GM23338 (cell line): ENCODE measurements at regions not wholly inside any gene's neighbourhood (a gene's known extent, or its start where the extent isn't known, plus 50 kb on each side); places are given as distances from the start of the nearest gene placed in this dataset.

Experiments used
- ATAC-seq: fragments of 200-7000 bp; cut with Tn5 transposase; 3 replicates; pipeline ENCODE4 v1.9.1; 2020
- DNase-seq: peaks from one replicate; pipeline ENCODE4 v3.0.0-alpha.2; 2015; ENCODE audit warnings: low spot score
- H2AFZ ChIP-seq: fragments of 200-600 bp; sonication (generic); 2 replicates; pipeline ENCODE4 v1.8.0; 2016; ENCODE audit warnings: antibody characterized with exemption, mild to moderate bottlenecking, moderate library complexity
- H3F3A ChIP-seq: fragments of 200-600 bp; sonication (generic); replicated peaks from 2 replicates; pipeline ENCODE4 v1.8.0; 2017; ENCODE audit warnings: antibody characterized with exemption, mixed run types, low read depth
- H3K27ac ChIP-seq: fragments of 200-600 bp; sonication (generic); 2 replicates; pipeline ENCODE4 v1.6.1; 2016; ENCODE audit warnings: low read depth
- H3K27me3 ChIP-seq: fragments of 200-600 bp; sonication (generic); 2 replicates; pipeline ENCODE4 v1.8.0; 2016; ENCODE audit warnings: mild to moderate bottlenecking, mixed run types, moderate library complexity; ENCODE audit not compliant: insufficient read depth
- H3K36me3 ChIP-seq: fragments of 200-600 bp; sonication (generic); 2 replicates; pipeline ENCODE4 v1.8.0; 2016; ENCODE audit warnings: mild to moderate bottlenecking; ENCODE audit not compliant: insufficient read depth
- H3K4me1 ChIP-seq: fragments of 200-600 bp; sonication (generic); 2 replicates; pipeline ENCODE4 v1.8.0; 2016; ENCODE audit warnings: mild to moderate bottlenecking, moderate library complexity; ENCODE audit not compliant: insufficient read depth
- H3K4me2 ChIP-seq: fragments of 200-600 bp; sonication (generic); 2 replicates; pipeline ENCODE4 v1.7.1; 2017; ENCODE audit warnings: mixed run types
- H3K4me3 ChIP-seq: fragments of 200-600 bp; sonication (generic); 2 replicates; pipeline ENCODE4 v1.6.1; 2016; ENCODE audit warnings: mixed run types
- H3K79me2 ChIP-seq: fragments of 200-600 bp; sonication (generic); replicated peaks from 2 replicates; pipeline ENCODE4 v1.8.0; 2017; ENCODE audit warnings: mild to moderate bottlenecking; ENCODE audit not compliant: insufficient read depth
- H3K9me2 ChIP-seq: fragments of 200-600 bp; sonication (generic); 2 replicates; pipeline ENCODE4 v1.8.0; 2017; ENCODE audit not compliant: insufficient read depth
- H4K20me1 ChIP-seq: fragments of 200-600 bp; sonication (generic); replicated peaks from 2 replicates; pipeline ENCODE4 v1.8.0; 2017; ENCODE audit warnings: mild to moderate bottlenecking; ENCODE audit not compliant: insufficient read depth
- H3K27ac Mint-ChIP-seq: 2 replicates; pipeline ENCODE4 v1.8.0; 2020; ENCODE audit warnings: inconsistent platforms, mild to moderate bottlenecking, moderate library complexity, mixed read lengths
- H3K27me3 Mint-ChIP-seq: 3 replicates; pipeline ENCODE4 v1.8.0; 2022; ENCODE audit warnings: low read depth, mild to moderate bottlenecking, moderate library complexity, mixed read lengths, inconsistent platforms; ENCODE audit not compliant: insufficient read depth, poor library complexity
- H3K36me3 Mint-ChIP-seq: 3 replicates; pipeline ENCODE4 v1.8.0; 2021; ENCODE audit warnings: low read depth, mild to moderate bottlenecking, inconsistent platforms, moderate library complexity, mixed read lengths
- H3K4me1 Mint-ChIP-seq: 3 replicates; pipeline ENCODE4 v1.8.0; 2020; ENCODE audit warnings: mild to moderate bottlenecking, inconsistent platforms, mixed read lengths
- H3K4me3 Mint-ChIP-seq: 3 replicates; pipeline ENCODE4 v1.8.0; 2021; ENCODE audit warnings: moderate library complexity, mild to moderate bottlenecking, inconsistent platforms, mixed read lengths
- H3K9me3 Mint-ChIP-seq: 3 replicates; pipeline ENCODE4 v1.8.0; 2020; ENCODE audit warnings: moderate library complexity, mild to moderate bottlenecking, inconsistent platforms, mixed read lengths
- CREB1 ChIP-seq: fragments of 250-450 bp; sonication (Bioruptor Pico); IDR thresholded peaks from 2 replicates; pipeline ENCODE4 v1.5.0; 2020; ENCODE audit warnings: low read depth, mild to moderate bottlenecking, moderate library complexity
- CTCF ChIP-seq, 2 experiments: fragments of 200-600 bp in 1 of 2; sonication (generic) in 1 of 2; conservative IDR thresholded peaks; 2 replicates each; pipeline versions ENCODE4 v1.5.1 to v1.6.1; 2016 to 2017; ENCODE audit warnings: antibody characterized with exemption in 2 of 2, low read depth in 2 of 2, mild to moderate bottlenecking in 2 of 2, moderate library complexity in 1 of 2
- ETS1 ChIP-seq: IDR thresholded peaks from 2 replicates; pipeline ENCODE4 v1.6.1; 2016; ENCODE audit warnings: antibody characterized with exemption
- EZH2 ChIP-seq: fragments of 200-600 bp; sonication (generic); IDR thresholded peaks from one replicate; pipeline ENCODE4 v1.8.0; 2017; ENCODE audit warnings: antibody characterized with exemption, mild to moderate bottlenecking, low read depth; ENCODE audit not compliant: unreplicated experiment
- EZH2phosphoT487 ChIP-seq: fragments of 200-600 bp; sonication (generic); IDR thresholded peaks from one replicate; pipeline ENCODE4 v1.8.1; 2018; ENCODE audit warnings: antibody characterized with exemption; ENCODE audit not compliant: unreplicated experiment
- JUNB ChIP-seq: IDR thresholded peaks from one replicate; pipeline ENCODE4 v1.6.1; 2016; ENCODE audit warnings: antibody characterized with exemption; ENCODE audit not compliant: unreplicated experiment
- NANOG ChIP-seq: IDR thresholded peaks from 2 replicates; pipeline ENCODE4 v1.6.1; 2016; ENCODE audit warnings: antibody characterized with exemption, borderline replicate concordance
- POLR2AphosphoS5 ChIP-seq: IDR thresholded peaks from 2 replicates; pipeline ENCODE4 v1.6.1; 2016; ENCODE audit warnings: antibody characterized with exemption, low read depth
- REST ChIP-seq: IDR thresholded peaks from one replicate; pipeline ENCODE4 v1.6.1; 2018; ENCODE audit warnings: antibody characterized with exemption; ENCODE audit not compliant: unreplicated experiment
- STAT1 ChIP-seq: IDR thresholded peaks from one replicate; pipeline ENCODE4 v1.6.1; 2016; ENCODE audit warnings: antibody characterized with exemption; ENCODE audit not compliant: unreplicated experiment
- ZNF114 ChIP-seq: fragments of 250-450 bp; sonication (Bioruptor Pico); IDR thresholded peaks from 2 replicates; pipeline ENCODE4 v1.5.0; 2020; ENCODE audit warnings: mild to moderate bottlenecking, moderate library complexity
- ZNF331 ChIP-seq: fragments of 250-450 bp; sonication (Bioruptor Pico); IDR thresholded peaks from 2 replicates; pipeline ENCODE4 v1.5.0; 2020; ENCODE audit warnings: low read depth, mild to moderate bottlenecking, moderate library complexity
- ZNF462 ChIP-seq: fragments of 250-450 bp; sonication (Bioruptor Pico); IDR thresholded peaks from 2 replicates; pipeline ENCODE4 v1.5.0; 2020; ENCODE audit warnings: mild to moderate bottlenecking, moderate library complexity

GRCh38 chr3:135753506-135753905, 212.0 kb upstream of the PPP2R3A start:
- H3K27me3 ChIP-seq: no peaks in the 10 kb centered on the region
- no peak for DNase-seq

More at GRCh38 chr3:135753506-135753905, 212.0 kb upstream of the PPP2R3A start:
- H3K9me2 ChIP-seq: no peaks in the 10 kb centered on the region
- peaks cover 4% of the 10 kb centered on the region; the same call in 1 of the 2 replicates for H3K4me1 ChIP-seq
- Mint-ChIP-seq H3K27ac (no peak overlapping the region), H3K27me3 (peaks cover 4% of the 10 kb centered on the region), H3K4me1 (peaks cover 15% of the 10 kb centered on the region), H3K36me3 (no peaks in the 10 kb centered on the region), H3K9me3 (no peaks in the 10 kb centered on the region), H3K4me3 (no peak overlapping the region)
- no peak overlapping the region for H3K4me3 ChIP-seq
- no peaks in the 10 kb centered on the region for H3K79me2 ChIP-seq
- no peaks in the 10 kb centered on the region for H3K36me3 ChIP-seq
- H3K27ac ChIP-seq: no peak overlapping the region
- H2AFZ ChIP-seq: no peak overlapping the region
- H3F3A ChIP-seq: no peaks in the 10 kb centered on the region
- TF ChIP-seq EZH2: no peak
- TF ChIP-seq JUNB: no peak
- no peak for TF ChIP-seq ETS1
- no peak for TF ChIP-seq STAT1
- no peak for TF ChIP-seq CREB1 (CRISPR knock-in tag)
- TF ChIP-seq ZNF331 (CRISPR knock-in tag): no peak
- no peak for TF ChIP-seq NANOG
- TF ChIP-seq EZH2phosphoT487: no peak
- no peak for TF ChIP-seq POLR2AphosphoS5
- TF ChIP-seq ZNF114 (CRISPR knock-in tag): no peak
- no peak for TF ChIP-seq ZNF462
- no peak for TF ChIP-seq REST
- no peak for TF ChIP-seq CTCF (conservative IDR thresholded peaks at IDR 0.05; ENCODE audit: low read depth in 2 of 2)
- H4K20me1 ChIP-seq: no peaks in the 10 kb centered on the region
- H3K4me2 ChIP-seq: no peak overlapping the region
- no peak for ATAC-seq
